Fibroblast of the aortic adventitia (primary cell): ENCODE measurements at regions not wholly inside any gene's neighbourhood (a gene's known extent, or its start where the extent isn't known, plus 50 kb on each side); places are given as distances from the start of the nearest gene placed in this dataset.

Source experiments
- DNase-seq: peaks from one replicate; pipeline ENCODE4 v3.0.0-alpha.2; 2010; ENCODE audit warnings: low read depth
- H3K4me3 ChIP-seq: 2 replicates; pipeline ENCODE4 v1.5.1; 2011; ENCODE audit warnings: low read depth, mild to moderate bottlenecking, control low read depth, low read length, moderate library complexity
- TF ChIP-seq, protein P1 (sequence below): IDR thresholded peaks from 2 replicates; pipeline ENCODE4 v1.5.1; 2011; ENCODE audit warnings: mild to moderate bottlenecking, low read length, control low read depth, inconsistent platforms; ENCODE audit not compliant: insufficient read depth

- H3K4me3 ChIP-seq, result no peak overlapping the region
- DNase-seq, result no peak
- TF ChIP-seq, protein P1, sequence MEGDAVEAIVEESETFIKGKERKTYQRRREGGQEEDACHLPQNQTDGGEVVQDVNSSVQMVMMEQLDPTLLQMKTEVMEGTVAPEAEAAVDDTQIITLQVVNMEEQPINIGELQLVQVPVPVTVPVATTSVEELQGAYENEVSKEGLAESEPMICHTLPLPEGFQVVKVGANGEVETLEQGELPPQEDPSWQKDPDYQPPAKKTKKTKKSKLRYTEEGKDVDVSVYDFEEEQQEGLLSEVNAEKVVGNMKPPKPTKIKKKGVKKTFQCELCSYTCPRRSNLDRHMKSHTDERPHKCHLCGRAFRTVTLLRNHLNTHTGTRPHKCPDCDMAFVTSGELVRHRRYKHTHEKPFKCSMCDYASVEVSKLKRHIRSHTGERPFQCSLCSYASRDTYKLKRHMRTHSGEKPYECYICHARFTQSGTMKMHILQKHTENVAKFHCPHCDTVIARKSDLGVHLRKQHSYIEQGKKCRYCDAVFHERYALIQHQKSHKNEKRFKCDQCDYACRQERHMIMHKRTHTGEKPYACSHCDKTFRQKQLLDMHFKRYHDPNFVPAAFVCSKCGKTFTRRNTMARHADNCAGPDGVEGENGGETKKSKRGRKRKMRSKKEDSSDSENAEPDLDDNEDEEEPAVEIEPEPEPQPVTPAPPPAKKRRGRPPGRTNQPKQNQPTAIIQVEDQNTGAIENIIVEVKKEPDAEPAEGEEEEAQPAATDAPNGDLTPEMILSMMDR, result no peak
These were observed 113.7 kb upstream of the DHX40 start for GRCh38 chr17:59451706-59452105.

- H3K4me3 ChIP-seq, result no peak overlapping the region
- TF ChIP-seq, protein P1, result no peak
- DNase-seq, result no peak
These were observed 110.7 kb upstream of the DHX40 start for GRCh38 chr17:59454633-59455105.

DNA sequence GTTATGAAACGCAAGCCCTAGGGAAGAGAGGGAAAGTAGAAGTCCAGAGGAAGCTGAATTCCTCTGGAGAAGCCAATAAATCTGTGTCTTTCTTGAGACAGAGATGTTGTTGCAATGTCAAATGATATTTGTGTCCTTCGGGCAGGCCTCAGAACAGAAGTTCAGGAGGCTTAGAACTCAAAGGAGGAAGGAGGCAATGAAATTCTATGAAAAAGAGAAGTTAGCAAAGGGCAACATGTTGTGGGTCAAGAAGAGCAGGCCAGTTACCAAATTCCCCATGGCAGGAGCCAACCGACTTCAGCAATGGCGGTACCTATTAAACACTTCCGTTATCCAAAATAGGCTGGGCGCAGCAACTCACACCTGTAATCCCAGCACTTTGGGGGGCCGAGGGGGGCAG, 109.0 kb upstream of the DHX40 start:
- no peak for DNase-seq
- no peak overlapping the region for H3K4me3 ChIP-seq
- TF ChIP-seq, protein P1, result no peak

GRCh38 chr17:59456923-59457615, 108.3 kb upstream of the DHX40 start:
- DNase-seq, result no peak
- TF ChIP-seq, protein P1, result no peak
- H3K4me3 ChIP-seq, result no peak overlapping the region

- TF ChIP-seq, protein P1, result no peak
- no peak overlapping the region for H3K4me3 ChIP-seq
- no peak for DNase-seq
These were observed 103.0 kb upstream of the DHX40 start for GRCh38 chr17:59462385-59462784.

DNA sequence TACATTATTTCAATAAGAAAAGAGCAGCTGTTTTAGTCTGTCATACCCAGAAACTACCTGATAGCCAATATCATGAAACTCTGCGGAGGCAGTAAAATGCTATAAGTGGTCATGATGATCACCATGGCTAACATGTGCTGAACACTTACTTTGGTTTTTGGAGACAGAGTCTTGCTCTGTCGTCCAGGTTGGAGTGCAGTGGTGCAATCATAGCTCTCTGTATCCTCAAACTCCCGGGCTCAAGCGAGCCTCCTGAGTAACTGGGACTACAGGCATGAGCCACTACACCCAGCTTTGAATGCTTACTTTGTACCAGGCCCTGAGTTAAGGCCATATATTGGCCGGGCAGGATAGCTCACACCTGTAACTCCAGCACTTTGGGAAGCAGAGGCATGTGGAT, 101.2 kb upstream of the DHX40 start:
- no peak for DNase-seq
- TF ChIP-seq, protein P1, result no peak
- H3K4me3 ChIP-seq, result no peak overlapping the region

DNA sequence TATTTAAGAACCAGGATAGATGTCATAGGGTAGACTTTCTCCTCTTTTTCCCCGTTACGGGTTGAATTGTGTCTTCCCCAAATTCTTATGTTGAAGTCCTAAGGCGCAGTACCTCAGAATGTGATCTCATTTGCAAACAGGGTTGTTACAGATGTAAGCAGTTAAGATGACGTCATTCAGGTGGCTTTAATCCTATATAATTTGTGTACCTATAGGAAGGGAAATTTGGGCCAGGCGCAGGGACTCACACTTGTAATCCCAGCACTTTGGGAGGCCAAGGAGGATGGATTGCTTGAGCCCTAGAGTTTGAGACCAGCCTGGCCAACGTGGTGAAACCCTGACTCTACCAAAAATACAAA, 99.5 kb upstream of the DHX40 start:
- no peak for DNase-seq
- TF ChIP-seq, protein P1, result no peak

More for the DNA sequence above, 99.5 kb upstream of the DHX40 start:
- no peak overlapping the region for H3K4me3 ChIP-seq
